Astrocyte (in vitro differentiated cells and primary cell): ENCODE measurements at regions not wholly inside any gene's neighbourhood (a gene's known extent, or its start where the extent isn't known, plus 50 kb on each side); places are given as distances from the start of the nearest gene placed in this dataset.

ENCODE experiments used
- DNase-seq: peaks from one replicate; pipeline ENCODE4 v3.0.0-alpha.2; 2010; ENCODE audit warnings: low read depth
- FAIRE-seq: peaks from 2 replicates; lab custom pipeline; 2011; peaks lifted over from hg19 to GRCh38; lab: Jason Lieb, UNC
- H2AFZ ChIP-seq: 2 replicates; pipeline ENCODE4 v1.6.0; 2012; ENCODE audit warnings: low read depth, low read length, inconsistent platforms
- H3K27ac ChIP-seq: 2 replicates; pipeline ENCODE4 v1.5.1; 2011; ENCODE audit warnings: low read depth, low read length, inconsistent platforms
- H3K27me3 ChIP-seq: 2 replicates; pipeline ENCODE4 v1.6.0; 2011; ENCODE audit warnings: low read length, inconsistent platforms; ENCODE audit not compliant: insufficient read depth
- H3K36me3 ChIP-seq: 2 replicates; pipeline ENCODE4 v1.5.1; 2011; ENCODE audit warnings: low read length, inconsistent platforms; ENCODE audit not compliant: insufficient read depth
- H3K4me1 ChIP-seq: 2 replicates; pipeline ENCODE4 v1.5.1; 2011; ENCODE audit warnings: low read length, inconsistent platforms; ENCODE audit not compliant: insufficient read depth
- H3K4me2 ChIP-seq: 2 replicates; pipeline ENCODE4 v1.6.0; 2012; ENCODE audit warnings: low read length, inconsistent platforms
- H3K4me3 ChIP-seq: 2 replicates; pipeline ENCODE4 v1.5.1; 2011; ENCODE audit warnings: low read depth, mild to moderate bottlenecking, low read length, inconsistent platforms; ENCODE audit not compliant: insufficient read depth
- H3K79me2 ChIP-seq: 2 replicates; pipeline ENCODE4 v1.6.0; 2012; ENCODE audit warnings: mild to moderate bottlenecking, low read length, inconsistent platforms; ENCODE audit not compliant: insufficient read depth
- H3K9ac ChIP-seq: 2 replicates; pipeline ENCODE4 v1.6.0; 2012; ENCODE audit warnings: mild to moderate bottlenecking, low read length, inconsistent platforms
- H3K9me3 ChIP-seq: 2 replicates; pipeline ENCODE4 v1.5.1; 2012; ENCODE audit warnings: low read depth, mild to moderate bottlenecking, low read length, inconsistent platforms; ENCODE audit not compliant: insufficient read depth
- H4K20me1 ChIP-seq: 2 replicates; pipeline ENCODE4 v1.6.0; 2012; ENCODE audit warnings: low read length, inconsistent platforms; ENCODE audit not compliant: insufficient read depth
- H3K27ac Mint-ChIP-seq: one replicate; pipeline ENCODE4 v1.8.0; 2021; ENCODE audit warnings: mild to moderate bottlenecking, mixed read lengths; ENCODE audit not compliant: unreplicated experiment
- H3K27me3 Mint-ChIP-seq: one replicate; pipeline ENCODE4 v1.8.0; 2021; ENCODE audit warnings: low read depth, mixed read lengths; ENCODE audit not compliant: unreplicated experiment
- H3K36me3 Mint-ChIP-seq: one replicate; pipeline ENCODE4 v1.8.0; 2021; ENCODE audit warnings: low read depth, mixed read lengths; ENCODE audit not compliant: unreplicated experiment
- H3K4me1 Mint-ChIP-seq: one replicate; pipeline ENCODE4 v1.8.0; 2021; ENCODE audit warnings: low read depth, mixed read lengths; ENCODE audit not compliant: unreplicated experiment
- H3K4me3 Mint-ChIP-seq: one replicate; pipeline ENCODE4 v1.8.0; 2021; ENCODE audit warnings: mild to moderate bottlenecking, moderate library complexity, mixed read lengths; ENCODE audit not compliant: unreplicated experiment
- H3K9me3 Mint-ChIP-seq: one replicate; pipeline ENCODE4 v1.8.0; 2021; ENCODE audit warnings: mild to moderate bottlenecking, mixed read lengths; ENCODE audit not compliant: unreplicated experiment
- EZH2 ChIP-seq: IDR thresholded peaks from 2 replicates; pipeline ENCODE4 v1.6.1; 2012; ENCODE audit warnings: mild to moderate bottlenecking, low read length, inconsistent platforms; ENCODE audit not compliant: insufficient read depth
- TF ChIP-seq, protein P1 (sequence below): IDR thresholded peaks from 2 replicates; pipeline ENCODE4 v1.5.1; 2011; ENCODE audit warnings: low read depth, mild to moderate bottlenecking, inconsistent platforms, low read length, moderate library complexity; ENCODE audit not compliant: insufficient read depth

DNA sequence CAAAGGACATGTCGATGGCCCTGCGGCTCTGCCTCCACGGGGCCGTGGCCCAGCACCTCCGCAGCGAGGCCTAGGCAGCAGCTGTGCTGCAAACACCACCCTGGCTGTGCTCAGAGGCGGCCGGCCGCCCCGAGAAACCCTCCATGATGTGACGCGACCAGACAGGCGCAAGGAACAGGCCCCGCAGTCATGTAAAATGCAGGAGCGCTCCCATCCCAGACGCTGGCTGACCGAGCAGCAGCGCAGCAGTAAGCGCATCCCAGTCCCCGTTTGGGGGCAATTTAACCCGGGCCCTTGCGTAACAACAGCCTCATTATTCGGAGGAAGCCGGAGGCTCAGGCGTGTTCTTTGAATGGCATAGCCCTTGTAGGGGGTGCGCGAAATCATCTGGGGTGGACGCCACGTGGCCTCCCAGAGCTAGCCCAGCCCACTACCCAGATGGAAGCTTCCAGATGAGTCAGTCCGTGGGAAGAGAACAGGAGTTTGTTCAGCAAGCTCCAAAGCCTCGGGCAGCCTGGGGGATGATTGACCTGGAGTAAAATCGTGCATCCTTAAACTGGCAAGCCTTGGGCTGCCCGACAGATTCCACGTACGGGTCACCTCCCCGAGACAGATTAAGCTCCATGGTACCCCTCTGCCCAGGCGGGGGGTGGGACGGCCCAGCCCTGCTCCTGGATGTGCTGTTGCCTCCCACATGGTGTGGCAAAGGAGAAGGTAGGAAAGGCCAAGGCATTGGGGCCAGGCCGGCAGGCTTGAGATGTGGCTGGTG lies 124.0 kb downstream of the HMX1 start:
- Mint-ChIP-seq H3K4me3 (no peak overlapping the region), H3K27me3 (peaks cover 47% of the 10 kb centered on the region)
- H2AFZ ChIP-seq: no peak overlapping the region

DNA sequence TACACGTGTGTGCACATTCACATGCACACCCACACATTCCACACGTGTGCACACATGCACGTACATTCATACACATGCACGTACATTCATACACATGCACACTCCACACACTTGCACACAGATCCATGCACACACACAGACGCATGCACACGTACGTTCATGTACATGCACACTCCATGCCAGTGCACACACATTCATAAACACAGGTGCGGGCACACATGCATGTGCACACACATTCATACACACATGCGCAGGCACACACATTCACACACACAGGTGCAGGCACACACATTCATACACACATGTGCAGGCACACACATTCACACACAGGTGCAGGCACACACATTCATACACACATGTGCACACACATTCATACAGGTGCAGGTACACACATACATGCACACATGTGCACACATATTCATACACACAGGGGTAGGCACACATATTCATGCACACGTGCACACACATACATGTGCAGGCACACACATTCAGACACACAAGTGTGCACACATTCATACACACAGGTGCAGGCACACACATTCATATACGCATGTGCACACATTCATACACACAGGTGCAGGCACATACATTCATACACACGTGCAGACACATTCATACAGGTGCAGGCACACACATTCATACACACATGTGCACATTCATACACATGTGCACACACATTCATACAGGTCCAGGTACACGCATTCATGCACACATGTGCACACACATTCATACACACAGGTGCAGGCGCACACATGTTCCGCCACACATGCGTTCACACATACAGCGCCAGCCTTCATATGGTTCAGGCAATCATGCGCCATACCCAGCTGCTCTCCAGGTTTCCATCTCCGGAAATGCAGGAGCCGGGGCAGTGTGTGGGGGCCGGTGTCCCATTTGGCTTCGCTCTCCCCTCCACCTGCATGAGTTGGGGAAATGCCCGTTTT lies 124.8 kb downstream of the HMX1 start:
- H3K4me3 Mint-ChIP-seq: no peak overlapping the region
- Histone ChIP-seq H3K79me2 (no peaks in the 10 kb centered on the region), H3K27me3 (no peaks in the 10 kb centered on the region), H4K20me1 (no peaks in the 10 kb centered on the region), H3K36me3 (no peaks in the 10 kb centered on the region), H3K4me2 (no peak overlapping the region), H3K27ac (no peak overlapping the region), H2AFZ (no peak overlapping the region), H3K9ac (no peak overlapping the region), H3K4me3 (no peak overlapping the region), H3K9me3 (peaks cover 13% of the 10 kb centered on the region), H3K4me1 (no peaks in the 10 kb centered on the region)
- peaks cover 5% of the 10 kb centered on the region for H3K9me3 Mint-ChIP-seq
- TF ChIP-seq, protein P1, sequence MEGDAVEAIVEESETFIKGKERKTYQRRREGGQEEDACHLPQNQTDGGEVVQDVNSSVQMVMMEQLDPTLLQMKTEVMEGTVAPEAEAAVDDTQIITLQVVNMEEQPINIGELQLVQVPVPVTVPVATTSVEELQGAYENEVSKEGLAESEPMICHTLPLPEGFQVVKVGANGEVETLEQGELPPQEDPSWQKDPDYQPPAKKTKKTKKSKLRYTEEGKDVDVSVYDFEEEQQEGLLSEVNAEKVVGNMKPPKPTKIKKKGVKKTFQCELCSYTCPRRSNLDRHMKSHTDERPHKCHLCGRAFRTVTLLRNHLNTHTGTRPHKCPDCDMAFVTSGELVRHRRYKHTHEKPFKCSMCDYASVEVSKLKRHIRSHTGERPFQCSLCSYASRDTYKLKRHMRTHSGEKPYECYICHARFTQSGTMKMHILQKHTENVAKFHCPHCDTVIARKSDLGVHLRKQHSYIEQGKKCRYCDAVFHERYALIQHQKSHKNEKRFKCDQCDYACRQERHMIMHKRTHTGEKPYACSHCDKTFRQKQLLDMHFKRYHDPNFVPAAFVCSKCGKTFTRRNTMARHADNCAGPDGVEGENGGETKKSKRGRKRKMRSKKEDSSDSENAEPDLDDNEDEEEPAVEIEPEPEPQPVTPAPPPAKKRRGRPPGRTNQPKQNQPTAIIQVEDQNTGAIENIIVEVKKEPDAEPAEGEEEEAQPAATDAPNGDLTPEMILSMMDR: no peak
- TF ChIP-seq EZH2: no peak
- peaks cover 44% of the 10 kb centered on the region for H3K27me3 Mint-ChIP-seq
- no peak overlapping the region for H3K27ac Mint-ChIP-seq
- DNase-seq (no peak), FAIRE-seq (no peak)
- no peaks in the 10 kb centered on the region for H3K36me3 Mint-ChIP-seq
- H3K4me1 Mint-ChIP-seq: no peaks in the 10 kb centered on the region

More for the DNA sequence above, 124.0 kb downstream of the HMX1 start:
- Histone ChIP-seq H3K9ac (no peak overlapping the region), H3K27me3 (no peaks in the 10 kb centered on the region), H3K4me1 (no peaks in the 10 kb centered on the region), H3K27ac (no peak overlapping the region), H4K20me1 (no peaks in the 10 kb centered on the region), H3K9me3 (peaks cover 10% of the 10 kb centered on the region), H3K4me3 (no peak overlapping the region), H3K4me2 (no peak overlapping the region), H3K79me2 (no peaks in the 10 kb centered on the region), H3K36me3 (no peaks in the 10 kb centered on the region)
- no peak for FAIRE-seq
- TF ChIP-seq, protein P1: no peak
- no peak for TF ChIP-seq EZH2
- no peaks in the 10 kb centered on the region for H3K4me1 Mint-ChIP-seq
- H3K36me3 Mint-ChIP-seq: no peaks in the 10 kb centered on the region
- DNase-seq: no peak
- H3K27ac Mint-ChIP-seq: no peak overlapping the region
- peaks cover 4% of the 10 kb centered on the region for H3K9me3 Mint-ChIP-seq
